HG03175 (cell line): ENCODE measurements at regions not wholly inside any gene's neighbourhood (a gene's known extent, or its start where the extent isn't known, plus 50 kb on each side); places are given as distances from the start of the nearest gene placed in this dataset.
"Not testable (repeated sequence)": the region's sequence is repeated elsewhere in the genome, so short reads cannot be mapped to it uniquely, and the experiment has no call there.

Experiments used
- ATAC-seq: cut with Tn5 transposase; IDR thresholded peaks from one replicate; pipeline ENCODE4 v1.9.1; 2021; ENCODE audit warnings: mild to moderate bottlenecking, moderate library complexity; ENCODE audit not compliant: unreplicated experiment

DNA sequence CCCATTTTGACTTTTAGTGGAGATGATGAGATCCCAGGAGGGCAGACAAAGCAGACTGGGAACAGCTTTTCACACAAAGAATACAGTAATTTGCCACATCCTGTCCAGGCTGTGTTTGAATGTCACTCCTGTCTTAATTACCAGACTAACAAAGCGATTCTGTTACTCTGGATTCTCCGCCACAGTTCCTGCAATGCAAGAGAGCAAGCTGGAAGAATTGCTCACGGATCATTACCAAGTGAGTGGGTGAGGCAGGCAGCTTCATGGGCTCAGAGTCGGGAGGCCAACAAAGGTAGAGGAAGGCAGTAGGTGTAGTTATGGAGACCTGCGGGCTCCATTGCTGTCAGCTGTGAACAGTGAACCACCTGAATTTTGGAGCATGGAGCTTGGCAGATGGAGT lies 250.5 kb upstream of the ATP5MC3 start:
- no peak for ATAC-seq

- no peak for ATAC-seq
Observed at GRCh38 chr2:175431101-175431946, 249.8 kb upstream of the ATP5MC3 start.

DNA sequence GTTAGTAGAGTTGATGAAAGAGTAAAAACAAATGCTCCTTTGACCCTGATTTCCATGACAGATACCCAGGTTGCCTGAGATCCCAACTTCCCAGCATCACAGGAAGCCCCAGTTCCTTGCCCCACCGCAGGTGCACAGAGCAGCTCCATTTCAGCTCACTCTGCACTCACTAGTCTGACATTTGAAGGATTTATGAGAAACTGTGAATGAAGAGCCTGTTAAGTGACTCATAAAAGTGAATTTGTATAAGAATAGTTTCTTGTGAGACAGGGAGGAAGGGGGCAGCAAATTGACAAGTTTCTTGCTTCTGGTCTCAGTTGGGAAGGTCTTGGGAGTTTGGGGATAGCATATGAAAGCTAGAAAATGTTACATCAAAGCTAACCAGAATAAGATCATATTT lies 248.7 kb upstream of the ATP5MC3 start:
- no peak for ATAC-seq

DNA sequence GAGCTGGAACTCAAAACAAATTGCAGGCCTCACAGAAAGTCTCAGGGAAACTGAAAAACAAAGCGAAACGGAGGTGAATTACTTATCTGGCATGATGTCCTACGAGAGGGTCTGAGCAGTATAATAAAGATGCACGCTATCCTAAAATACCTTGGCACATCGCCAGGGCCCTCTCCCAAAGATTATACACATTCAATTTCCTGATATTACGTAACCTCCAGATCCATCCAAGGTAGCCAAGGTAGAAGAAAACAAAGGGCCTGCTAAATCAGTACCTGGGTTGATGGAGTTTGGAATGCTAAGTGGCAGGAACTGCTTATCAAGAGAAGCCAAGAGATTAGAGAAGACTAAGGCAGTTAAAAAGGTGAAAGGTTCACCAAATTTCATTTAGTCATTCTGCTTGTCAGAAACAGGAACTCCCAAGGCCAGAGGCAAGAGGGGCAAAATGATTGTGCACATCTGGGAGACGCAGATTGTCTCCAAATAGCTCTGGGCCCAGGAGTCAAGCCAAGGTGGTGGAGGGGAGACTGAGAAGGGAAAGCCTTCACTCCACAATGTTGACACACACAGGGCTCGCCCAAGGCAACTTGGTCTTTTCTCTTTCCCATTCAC lies 236.8 kb upstream of the ATP5MC3 start:
- ATAC-seq = no peak

- peak; percentile 80 for ATAC-seq
Observed at GRCh38 chr2:175414882-175415487, 233.5 kb upstream of the ATP5MC3 start.

DNA sequence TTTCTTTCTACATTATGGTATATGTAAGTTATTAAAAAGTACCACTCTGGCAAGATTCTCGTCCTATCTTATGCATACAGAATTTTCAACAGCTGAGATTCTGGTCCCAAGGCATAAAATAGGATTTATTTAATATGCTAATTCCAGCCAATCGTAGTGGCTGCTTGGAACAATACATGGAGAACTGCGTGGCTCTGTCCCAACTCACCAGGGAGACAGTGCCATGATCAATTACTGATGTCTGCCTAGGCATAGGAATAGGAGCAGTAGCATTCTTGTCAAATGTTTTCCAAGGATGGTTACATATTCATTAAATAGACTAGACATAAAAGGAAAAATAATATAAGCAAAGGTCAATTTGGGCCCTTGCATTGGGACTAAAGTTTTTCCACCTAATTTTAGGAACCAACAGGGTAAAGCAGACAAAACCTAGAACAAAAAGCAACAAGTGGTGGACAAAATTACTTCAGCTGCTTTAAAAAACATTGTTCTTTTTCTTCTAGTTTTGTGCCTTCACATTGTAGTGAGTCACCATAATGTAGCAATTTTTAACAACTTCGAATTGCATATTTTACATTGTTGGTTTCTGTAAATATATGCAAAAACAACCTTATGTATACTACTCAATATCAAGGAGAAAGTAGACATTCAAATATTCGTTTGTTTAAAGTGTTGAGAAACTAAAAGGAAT lies 232.8 kb upstream of the ATP5MC3 start:
- no peak for ATAC-seq

DNA sequence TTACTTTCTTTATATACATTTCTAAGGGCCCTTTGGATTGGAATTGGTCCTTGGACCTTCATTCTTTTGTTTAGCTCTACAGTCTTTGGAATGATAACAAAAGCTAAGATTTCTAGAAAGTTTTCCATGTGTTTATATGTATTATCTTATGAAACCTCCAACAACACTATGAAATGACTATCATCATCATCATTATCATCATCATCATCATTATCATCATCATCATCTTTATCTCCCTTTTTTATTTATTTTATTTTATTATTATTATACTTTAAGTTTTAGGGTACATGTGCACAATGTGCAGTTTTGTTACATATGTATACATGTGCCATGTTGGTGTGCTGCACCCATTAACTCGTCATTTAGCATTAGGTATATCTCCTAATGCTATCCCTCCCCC lies 229.4 kb upstream of the ATP5MC3 start:
- ATAC-seq = not testable (repeated sequence)

GRCh38 chr2:175404839-175405238 lies 223.3 kb upstream of the ATP5MC3 start:
- ATAC-seq = no peak

GRCh38 chr2:175403599-175404221 lies 222.2 kb upstream of the ATP5MC3 start:
- no peak for ATAC-seq

DNA sequence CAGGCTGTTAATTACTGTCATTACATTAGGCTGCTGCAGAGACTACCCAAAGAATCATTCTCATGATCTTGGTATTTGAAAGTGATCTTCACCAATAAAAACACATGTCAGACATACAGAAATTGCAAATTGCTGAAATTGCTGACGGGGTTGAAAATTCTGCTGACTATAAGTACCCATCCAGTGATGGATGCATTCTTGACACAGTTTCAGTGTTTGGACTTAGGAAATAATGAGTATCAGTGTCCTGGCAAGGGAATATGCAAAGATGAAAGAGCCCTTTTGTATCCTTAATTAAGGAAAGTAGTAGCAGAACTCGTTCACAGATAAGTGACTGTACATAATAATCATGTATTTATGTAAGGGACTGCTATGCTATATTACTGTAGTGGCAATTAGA lies 221.1 kb upstream of the ATP5MC3 start:
- ATAC-seq = no peak

DNA sequence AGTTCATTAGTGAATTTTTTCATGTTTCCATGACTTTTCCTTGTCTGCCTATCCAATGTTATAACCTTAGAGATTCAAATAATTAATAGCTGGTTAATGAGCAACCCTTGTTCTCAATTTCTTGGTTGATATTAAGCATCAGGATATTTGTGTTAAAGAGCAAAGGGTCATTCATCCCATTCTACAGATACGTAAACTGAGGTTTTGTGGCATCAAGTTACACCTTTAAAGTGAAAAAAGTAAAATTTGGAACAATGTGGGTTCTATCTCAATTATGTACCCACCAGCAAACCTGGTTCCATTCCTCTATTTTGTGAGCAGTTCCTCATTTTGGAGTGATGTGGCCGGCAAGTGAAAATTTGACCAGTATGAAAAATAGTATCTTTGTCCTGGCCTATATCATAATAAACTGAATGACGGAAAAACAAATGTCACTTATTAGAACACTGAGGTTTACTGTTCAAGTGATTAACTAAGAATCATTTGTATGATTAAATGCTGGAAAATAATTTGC lies 220.5 kb upstream of the ATP5MC3 start:
- ATAC-seq = no peak

DNA sequence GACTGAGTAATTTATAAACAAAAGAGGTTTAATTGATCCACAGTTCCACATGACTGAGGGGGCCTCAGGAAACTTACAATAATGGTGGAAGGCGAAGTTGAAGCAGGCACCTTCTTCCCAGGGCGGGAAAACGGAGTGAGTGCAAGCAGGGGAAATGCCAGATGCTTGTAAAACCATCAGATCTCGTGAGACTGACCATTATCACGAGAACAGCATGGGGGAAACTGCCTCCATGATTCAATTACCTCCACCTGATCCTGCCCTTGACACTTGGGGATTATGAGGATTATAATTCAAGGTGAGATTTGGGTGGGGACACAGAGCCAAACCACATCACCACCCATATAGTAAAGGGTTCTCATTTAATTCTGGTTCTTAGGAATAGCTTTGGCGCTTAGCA lies 219.5 kb upstream of the ATP5MC3 start:
- ATAC-seq = no peak

GRCh38 chr2:175399326-175399725 lies 217.8 kb upstream of the ATP5MC3 start:
- ATAC-seq = no peak

DNA sequence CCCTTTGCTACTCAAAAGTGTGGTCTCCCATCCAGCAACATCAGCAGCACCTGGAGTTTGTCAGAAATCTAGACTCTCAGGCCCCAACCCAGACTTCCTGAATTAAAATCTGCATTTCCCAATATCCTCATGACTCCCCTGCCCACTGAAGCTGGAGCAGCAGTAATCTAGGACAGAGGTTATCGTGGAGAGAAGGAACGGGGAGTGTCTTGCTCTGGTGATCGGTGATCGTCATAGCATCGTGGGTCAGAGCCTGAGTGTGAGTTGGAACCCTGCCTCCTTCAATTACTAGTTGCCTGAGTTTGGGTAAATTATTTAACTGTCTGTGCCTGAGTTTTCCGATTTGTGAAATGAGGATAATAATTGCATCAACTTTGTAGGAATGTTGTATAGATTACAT lies 217.3 kb upstream of the ATP5MC3 start:
- ATAC-seq = no peak

DNA sequence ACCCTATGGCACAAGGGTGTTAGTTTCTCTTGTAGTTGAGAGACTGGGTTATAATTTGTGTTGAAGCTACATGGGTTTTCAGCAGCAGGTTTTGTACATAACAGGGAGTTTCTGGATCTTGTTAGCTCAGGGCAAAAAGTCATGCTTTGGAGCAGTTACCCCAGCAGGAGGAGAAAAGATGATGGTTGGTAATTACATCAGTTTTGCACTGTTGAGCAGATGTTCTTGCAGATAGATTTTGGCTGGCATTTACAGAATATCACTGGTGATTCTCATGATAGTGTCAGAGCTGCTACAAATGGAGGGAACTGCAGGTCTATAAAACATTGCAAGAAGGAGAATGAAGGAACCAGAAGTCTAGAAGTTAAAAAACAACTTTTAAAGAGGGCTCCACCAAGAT lies 215.2 kb upstream of the ATP5MC3 start:
- no peak for ATAC-seq

DNA sequence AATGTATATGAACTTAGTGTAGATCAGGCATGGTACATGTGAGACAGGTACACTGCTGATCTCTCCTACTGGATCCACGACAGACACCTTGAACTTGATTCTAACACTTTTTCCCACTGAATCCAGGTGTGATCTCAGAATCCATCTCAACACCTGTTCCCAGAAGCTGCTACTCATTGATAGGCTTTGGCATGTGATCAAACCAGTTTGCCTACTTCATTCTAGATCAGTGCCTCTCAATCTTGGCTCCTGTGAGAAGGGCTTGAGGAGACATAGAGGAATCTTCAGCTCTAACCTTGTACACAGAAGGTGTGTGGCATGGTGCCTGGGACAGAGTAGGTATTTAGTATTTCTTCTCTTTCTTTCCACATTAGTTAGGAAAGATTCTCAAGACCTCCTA lies 212.3 kb upstream of the ATP5MC3 start:
- no peak for ATAC-seq

DNA sequence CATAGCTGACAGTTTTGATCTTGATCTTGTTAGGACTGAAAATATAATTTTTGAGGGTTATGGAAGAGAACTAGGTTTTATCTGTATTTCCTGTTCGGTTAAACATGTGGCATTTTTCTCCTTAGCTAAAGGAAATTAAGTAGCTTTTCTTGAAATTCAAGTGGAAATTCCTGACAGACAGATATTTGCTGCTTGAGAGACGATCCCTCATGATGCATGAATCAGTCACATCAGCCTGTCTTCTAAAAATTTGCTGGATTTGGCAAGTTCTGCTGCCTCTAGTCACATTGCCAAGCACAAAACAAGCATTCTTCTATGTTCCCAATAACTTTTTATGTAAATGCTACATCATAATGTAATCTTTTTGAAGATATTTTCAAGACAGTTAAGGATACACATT lies 201.8 kb upstream of the ATP5MC3 start:
- ATAC-seq = no peak

DNA sequence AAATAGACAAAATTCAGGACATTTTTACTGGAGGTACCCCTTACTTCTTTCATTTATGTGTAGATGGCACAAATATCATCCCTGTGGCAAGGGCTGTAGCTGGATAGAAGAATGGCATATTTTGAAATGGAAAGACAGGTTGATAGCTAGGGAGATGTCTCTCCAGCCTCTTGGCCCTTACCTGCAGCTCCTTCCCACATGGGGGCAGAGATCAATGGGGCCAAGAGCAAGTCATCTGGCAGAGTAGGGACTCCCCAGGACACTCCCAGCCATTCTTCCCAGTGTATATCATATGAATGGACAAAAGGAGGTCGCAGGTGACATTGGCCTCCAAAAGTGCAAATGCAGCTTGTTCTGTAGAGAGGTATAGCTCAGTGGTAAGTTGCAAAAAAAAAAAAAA lies 192.2 kb upstream of the ATP5MC3 start:
- no peak for ATAC-seq

DNA sequence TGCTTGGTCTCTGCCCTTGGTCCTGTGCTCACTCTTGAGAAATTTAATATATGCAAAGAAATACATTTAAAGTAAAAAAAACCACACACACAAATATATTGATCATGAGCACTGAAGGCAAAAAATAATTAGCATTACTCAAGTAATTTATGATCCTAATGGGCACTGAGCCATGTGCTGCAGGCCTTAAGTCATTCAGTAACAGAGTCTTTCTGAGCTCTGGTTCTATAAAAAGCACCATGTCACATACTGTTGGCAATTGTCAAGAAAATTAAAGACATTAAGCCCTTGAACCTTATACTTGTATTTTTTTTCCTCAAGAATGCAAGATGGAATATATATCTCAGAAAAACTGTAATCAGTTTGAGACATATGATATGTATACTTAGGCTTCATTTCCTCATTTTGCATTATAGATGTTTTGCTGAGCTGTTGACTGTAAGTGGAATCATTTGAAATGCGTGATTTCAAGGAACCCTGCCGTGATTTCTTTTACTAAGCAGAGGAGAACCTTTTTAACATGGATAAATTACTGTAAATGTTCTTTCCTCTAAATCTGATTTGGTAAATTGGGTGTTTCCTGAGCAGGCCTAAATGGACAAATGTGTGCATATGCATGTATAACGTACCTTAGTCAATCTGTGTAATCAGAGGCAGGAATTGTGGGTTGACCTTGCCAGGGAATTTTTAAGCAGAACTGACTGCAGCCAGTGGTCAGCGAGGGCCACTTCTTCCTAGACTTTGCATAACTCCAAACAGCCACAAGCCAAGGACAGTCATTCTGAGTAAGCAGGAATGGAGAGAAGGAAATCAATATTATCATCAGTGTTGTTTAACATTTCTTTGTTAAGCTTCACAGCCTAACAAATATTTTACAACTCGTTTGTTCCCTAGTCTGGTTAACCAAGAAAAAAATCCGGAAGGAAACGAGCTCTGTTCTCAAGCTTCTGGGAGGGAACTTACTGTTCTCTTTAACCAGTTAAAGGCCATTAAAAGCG lies 191.5 kb upstream of the ATP5MC3 start:
- no peak for ATAC-seq

GRCh38 chr2:175371378-175371777 lies 189.9 kb upstream of the ATP5MC3 start:
- no peak for ATAC-seq
